ENCODE measurements at regions not wholly inside any gene's neighbourhood (a gene's known extent, or its start where the extent isn't known, plus 50 kb on each side); places are given as distances from the start of the nearest gene placed in this dataset.

GRCh38 chr5:30845194-30845593, 348.3 kb upstream of the CDH6 start:
- no peak for DNase-seq

DNA sequence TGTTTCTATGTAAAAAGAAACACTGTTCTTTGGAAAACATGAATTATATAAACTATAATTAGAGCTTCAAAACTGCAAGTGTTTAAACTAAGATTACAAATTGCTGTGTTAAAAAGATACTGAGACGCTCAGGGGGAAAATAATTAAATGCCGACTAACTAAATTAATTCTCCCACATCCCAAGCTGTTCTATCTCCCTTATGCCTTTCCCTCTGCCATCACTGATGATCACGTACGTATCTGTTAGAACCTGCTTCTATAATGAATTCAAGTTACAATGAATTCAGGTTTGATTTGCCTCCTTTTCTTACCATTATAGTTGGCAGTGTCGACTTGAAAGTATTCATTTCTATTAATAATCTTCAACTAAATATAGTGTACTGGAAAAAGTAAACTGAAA, 349.9 kb upstream of the CDH6 start:
- DNase-seq = no peak

DNA sequence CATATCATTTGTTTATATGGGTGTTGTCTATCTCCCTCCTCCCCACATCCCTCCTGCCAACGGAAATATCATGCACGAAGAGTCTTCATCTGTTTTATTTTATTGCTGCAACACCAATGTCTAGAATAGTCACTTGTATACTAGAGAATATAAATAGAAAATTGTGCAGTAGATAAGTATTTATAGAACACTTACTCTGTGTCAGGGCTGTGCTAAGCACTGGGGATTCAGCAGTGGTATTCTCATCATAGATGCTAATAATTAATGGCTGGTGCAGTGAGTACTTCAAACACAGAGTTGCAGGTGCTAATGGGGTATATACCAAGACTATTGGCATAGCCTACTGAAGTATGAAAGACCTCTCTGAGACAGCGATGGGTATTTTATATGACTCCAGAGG, 353.5 kb upstream of the CDH6 start:
- no peak for DNase-seq

- no peak for DNase-seq
These were observed 354.5 kb upstream of the CDH6 start for GRCh38 chr5:30838936-30839496.

- DNase-seq = no peak
These were observed 361.0 kb upstream of the CDH6 start for GRCh38 chr5:30832519-30832918.

- no peak for DNase-seq
These were observed 361.9 kb upstream of the CDH6 start for GRCh38 chr5:30831605-30832004.

GRCh38 chr5:30831123-30831522, 362.4 kb upstream of the CDH6 start:
- DNase-seq = no peak

DNA sequence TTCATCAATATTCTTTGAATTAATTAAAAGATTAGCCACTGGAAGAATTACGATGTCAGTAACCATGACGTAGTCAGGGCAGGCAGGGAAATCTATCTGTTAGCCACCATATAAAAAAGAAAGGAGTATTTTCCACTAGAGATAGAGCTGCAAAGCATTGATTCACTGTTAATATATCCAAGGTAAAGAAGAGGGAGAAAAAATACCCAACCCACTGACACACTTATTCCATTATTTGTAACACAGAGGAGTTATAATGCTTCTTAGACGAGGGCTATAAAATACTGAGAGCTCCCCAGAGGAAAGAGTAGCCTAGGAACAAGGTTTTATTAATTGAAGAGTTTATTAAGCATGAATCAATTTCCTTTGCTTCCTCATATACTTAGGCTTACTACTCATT, 382.2 kb upstream of the CDH6 start:
- DNase-seq = no peak

DNA sequence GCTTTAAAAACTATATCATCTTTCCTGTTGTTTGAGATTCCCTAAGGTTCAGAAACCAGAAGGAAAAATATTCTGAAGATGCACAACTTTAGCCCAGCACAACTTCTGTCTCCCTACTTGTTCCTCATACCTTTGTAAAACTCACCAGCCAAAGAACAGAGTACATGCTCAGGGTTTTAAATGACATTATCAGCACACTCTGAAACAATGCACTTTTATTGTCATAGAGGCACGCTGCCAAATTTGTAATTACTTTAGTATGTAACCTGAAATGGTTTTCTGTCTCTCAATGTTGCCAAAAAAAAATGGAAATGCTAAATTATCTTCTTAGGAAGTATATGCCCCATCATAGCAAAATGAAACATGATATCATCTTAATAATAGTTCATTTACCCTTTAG, 383.6 kb upstream of the CDH6 start:
- no peak for DNase-seq

GRCh38 chr5:30808996-30809395, 384.5 kb upstream of the CDH6 start:
- peak; percentile 55 for DNase-seq

GRCh38 chr5:30804739-30805505, 388.6 kb upstream of the CDH6 start:
- DNase-seq = peak; percentile 16

- no peak for DNase-seq
These were observed 390.4 kb upstream of the CDH6 start for GRCh38 chr5:30802961-30803705.

- DNase-seq = no peak
These were observed 411.8 kb upstream of the CDH6 start for GRCh38 chr5:30781643-30782042.

- no peak for DNase-seq
These were observed 425.3 kb upstream of the CDH6 start for GRCh38 chr5:30768056-30768690.

DNA sequence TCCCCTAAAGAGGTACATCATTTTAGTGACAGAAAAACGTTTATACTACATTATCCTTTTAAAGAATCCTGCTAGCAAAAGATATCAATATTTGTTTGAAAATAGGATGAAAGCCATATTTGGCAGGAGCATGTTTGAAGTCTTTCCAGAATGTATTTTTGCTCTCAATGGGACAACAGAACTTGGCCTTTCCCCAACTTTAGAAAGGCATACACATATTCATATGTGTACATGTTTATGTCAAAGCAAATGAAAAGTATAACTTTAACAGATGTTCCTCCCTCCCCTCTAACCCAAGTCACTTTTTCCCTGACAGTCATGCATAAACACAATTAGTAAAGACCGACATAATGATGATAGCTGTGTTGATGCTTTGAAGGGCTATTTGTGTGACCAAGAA, 427.8 kb upstream of the CDH6 start:
- DNase-seq = no peak

GRCh38 chr5:30765227-30765626, 428.3 kb upstream of the CDH6 start:
- DNase-seq = no peak

- no peak for DNase-seq
These were observed 428.8 kb upstream of the CDH6 start for GRCh38 chr5:30764704-30765103.

- no peak for DNase-seq
These were observed 433.8 kb upstream of the CDH6 start for GRCh38 chr5:30759731-30760130.

- DNase-seq = no peak
These were observed 441.5 kb upstream of the CDH6 start for GRCh38 chr5:30752015-30752414.

GRCh38 chr5:30749971-30750370, 443.5 kb upstream of the CDH6 start:
- no peak for DNase-seq

GRCh38 chr5:30747412-30747811, 446.1 kb upstream of the CDH6 start:
- DNase-seq = no peak

- no peak for DNase-seq
These were observed 456.8 kb upstream of the CDH6 start for GRCh38 chr5:30736669-30737068.

GRCh38 chr5:30734118-30734517, 459.4 kb upstream of the CDH6 start:
- DNase-seq = no peak

- no peak for DNase-seq
These were observed 468.4 kb upstream of the CDH6 start for GRCh38 chr5:30725073-30725472.

Data from eye (tissue), 1 donor.